A549 (cell line): ENCODE measurements at regions not wholly inside any gene's neighbourhood (a gene's known extent, or its start where the extent isn't known, plus 50 kb on each side); places are given as distances from the start of the nearest gene placed in this dataset.

Experiments
- ATAC-seq, 2 experiments: fragments of 200-7000 bp in 1 of 2; fragments of >200 bp in 1 of 2; cut with Nextera tagmentation in 1 of 2; cut with Tn5 transposase in 1 of 2; 3 replicates each; pipeline versions ENCODE4 v1.8.0 to v1.9.1; 2018 to 2020; ENCODE audit warnings: mild to moderate bottlenecking in 1 of 2, moderate library complexity in 1 of 2
- CTCF ChIA-PET: fragments of 300-600 bp; sonication (Branson Sonifier 250); formaldehyde crosslinking; extraction: SDS; loops from one replicate; lab custom pipeline; 2021; ENCODE audit warnings: antibody characterized with exemption, inconsistent platforms; lab: Yijun Ruan, JAX
- POLR2A ChIA-PET: fragments of 350-600 bp; formaldehyde crosslinking; extraction: SDS; loops from one replicate; lab custom pipeline; 2021; ENCODE audit warnings: antibody characterized with exemption, inconsistent platforms; lab: Yijun Ruan, JAX
- DNase-seq, 2 experiments: peaks; one replicate each; pipeline versions ENCODE4 v3.0.0 to v3.0.0-alpha.2; 2011 to 2016; ENCODE audit warnings: low read depth in 1 of 2, low spot score in 1 of 2
- FAIRE-seq: peaks from 2 replicates; lab custom pipeline; 2011; peaks lifted over from hg19 to GRCh38; lab: Jason Lieb, UNC
- H3K27ac ChIP-seq, 2 experiments: fragments of >200 bp; sonication (Bioruptor Twin); formaldehyde crosslinking; 3 replicates each; pipeline ENCODE4 v1.5.1; 2016 to 2017
- H3K4me1 ChIP-seq: fragments of >200 bp; sonication (Bioruptor Twin); formaldehyde crosslinking; 3 replicates; pipeline ENCODE4 v1.6.1; 2016
- H3K4me2 ChIP-seq: fragments of >200 bp; sonication (Bioruptor Twin); formaldehyde crosslinking; 3 replicates; pipeline ENCODE4 v1.6.1; 2016
- H3K4me3 ChIP-seq: fragments of >200 bp; sonication (Bioruptor Twin); formaldehyde crosslinking; 3 replicates; pipeline ENCODE4 v1.5.1; 2016
- H3K9me3 ChIP-seq: fragments of >200 bp; sonication (Bioruptor Twin); formaldehyde crosslinking; 3 replicates; pipeline ENCODE4 v1.6.1; 2016
- CBX8 ChIP-seq: fragments of 200-600 bp; sonication (generic); IDR thresholded peaks from 2 replicates; pipeline ENCODE4 v1.6.1; 2016
- CEBPB ChIP-seq, 2 experiments: fragments of >200 bp in 1 of 2; sonication (Bioruptor Twin) in 1 of 2; formaldehyde crosslinking in 1 of 2; IDR thresholded peaks; 2 replicates each; pipeline ENCODE4 v1.6.1; 2012 to 2016
- CHD2 ChIP-seq: fragments of 150-350 bp; IDR thresholded peaks from 2 replicates; pipeline ENCODE4 v1.6.1; 2014; ENCODE audit warnings: low read length; ENCODE audit not compliant: partially characterized antibody
- CHD4 ChIP-seq: fragments of 200-600 bp; sonication (generic); IDR thresholded peaks from 2 replicates; pipeline ENCODE4 v1.6.1; 2016; ENCODE audit warnings: antibody characterized with exemption, mild to moderate bottlenecking, borderline replicate concordance
- EHF ChIP-seq: fragments of 250-450 bp; sonication (Bioruptor Pico); IDR thresholded peaks from 2 replicates; pipeline ENCODE4 v1.5.0; 2020; ENCODE audit warnings: mild to moderate bottlenecking
- FOSL2 ChIP-seq, 2 experiments: fragments of 450-650 bp in 1 of 2; fragments of >200 bp in 1 of 2; sonication (Bioruptor Twin) in 1 of 2; formaldehyde crosslinking; IDR thresholded peaks; 2 replicates each; pipeline versions ENCODE4 v1.5.0 to v1.6.1; 2016 to 2020; ENCODE audit warnings: mild to moderate bottlenecking in 1 of 2, moderate library complexity in 1 of 2
- FOXS1 ChIP-seq: fragments of 250-450 bp; sonication (Bioruptor Pico); IDR thresholded peaks from 2 replicates; pipeline ENCODE4 v1.5.0; 2020; ENCODE audit warnings: mild to moderate bottlenecking, moderate library complexity
- HES2 ChIP-seq: fragments of >200 bp; sonication (Bioruptor Twin); formaldehyde crosslinking; IDR thresholded peaks from 2 replicates; pipeline ENCODE4 v1.6.1; 2016
- HOXA7 ChIP-seq: fragments of 250-450 bp; sonication (Bioruptor Pico); IDR thresholded peaks from 2 replicates; pipeline ENCODE4 v1.5.0; 2020; ENCODE audit warnings: mild to moderate bottlenecking, moderate library complexity
- HOXB13 ChIP-seq: fragments of 250-450 bp; sonication (Bioruptor Pico); IDR thresholded peaks from 2 replicates; pipeline ENCODE4 v1.5.0; 2020; ENCODE audit warnings: low read depth, mild to moderate bottlenecking, moderate library complexity
- KDM1A ChIP-seq: fragments of 200-600 bp; sonication (generic); IDR thresholded peaks from 2 replicates; pipeline ENCODE4 v1.6.1; 2016; ENCODE audit warnings: low read depth, mild to moderate bottlenecking
- MAX ChIP-seq: IDR thresholded peaks from 2 replicates; pipeline ENCODE4 v1.6.1; 2012
- MAZ ChIP-seq: fragments of 150-350 bp; IDR thresholded peaks from 2 replicates; pipeline ENCODE4 v1.6.1; 2014; ENCODE audit warnings: antibody characterized with exemption, low read depth, low read length, borderline replicate concordance
- NR3C1 ChIP-seq: fragments of >200 bp; sonication (Bioruptor Twin); formaldehyde crosslinking; IDR thresholded peaks from 3 replicates; pipeline ENCODE4 v1.6.1; 2017
- PBX3 ChIP-seq: IDR thresholded peaks from 2 replicates; pipeline ENCODE4 v1.6.1; 2012
- PHF8 ChIP-seq: fragments of 200-600 bp; sonication (generic); IDR thresholded peaks from 2 replicates; pipeline ENCODE4 v1.6.1; 2016; ENCODE audit warnings: low read depth, mild to moderate bottlenecking, antibody characterized with exemption, moderate library complexity, borderline replicate concordance
- POLR2AphosphoS2 ChIP-seq: conservative IDR thresholded peaks from 2 replicates; pipeline ENCODE4 v1.6.1; 2012; ENCODE audit warnings: low read length, improper control_type of control experiment, inconsistent platforms
- RAD21 ChIP-seq, 2 experiments: fragments of >200 bp in 1 of 2; sonication (Bioruptor Twin) in 1 of 2; formaldehyde crosslinking in 1 of 2; IDR thresholded peaks in 1 of 2; conservative IDR thresholded peaks in 1 of 2; 2 replicates in 1 of 2; 3 replicates in 1 of 2; pipeline ENCODE4 v1.6.1; 2012 to 2018; ENCODE audit warnings: inconsistent platforms in 1 of 2
- RARB ChIP-seq: fragments of 250-450 bp; sonication (Bioruptor Pico); IDR thresholded peaks from 2 replicates; pipeline ENCODE4 v1.8.0; 2021; ENCODE audit warnings: mild to moderate bottlenecking, moderate library complexity
- RCOR1 ChIP-seq: fragments of 150-350 bp; IDR thresholded peaks from 2 replicates; pipeline ENCODE4 v1.6.1; 2014; ENCODE audit warnings: antibody characterized with exemption, low read length, low read depth
- REST ChIP-seq: fragments of 200-600 bp; sonication (generic); IDR thresholded peaks from 2 replicates; pipeline ENCODE4 v1.6.1; 2016; ENCODE audit warnings: antibody characterized with exemption, mild to moderate bottlenecking, moderate library complexity
- RNF2 ChIP-seq: fragments of 200-600 bp; sonication (generic); IDR thresholded peaks from 2 replicates; pipeline ENCODE4 v1.6.1; 2016; ENCODE audit warnings: low read depth, mild to moderate bottlenecking, antibody characterized with exemption, moderate library complexity, borderline replicate concordance
- TP53 ChIP-seq: fragments of 250-450 bp; sonication (Bioruptor Pico); IDR thresholded peaks from 2 replicates; pipeline ENCODE4 v1.5.0; 2021; ENCODE audit warnings: mild to moderate bottlenecking, moderate library complexity
- ZC3H11A ChIP-seq: fragments of 450-650 bp; IDR thresholded peaks from 2 replicates; pipeline ENCODE4 v1.6.1; 2014; ENCODE audit warnings: antibody characterized with exemption, mild to moderate bottlenecking
- ZFP36 ChIP-seq: fragments of 450-650 bp; IDR thresholded peaks from 2 replicates; pipeline ENCODE4 v1.6.1; 2014; ENCODE audit warnings: borderline replicate concordance; ENCODE audit not compliant: partially characterized antibody
- ZNF302 ChIP-seq: fragments of 250-450 bp; sonication (Bioruptor Pico); IDR thresholded peaks from 2 replicates; pipeline ENCODE4 v1.9.0; 2021; ENCODE audit warnings: inconsistent platforms, mild to moderate bottlenecking, moderate library complexity
- ZSCAN20 ChIP-seq: fragments of 250-450 bp; sonication (Bioruptor Pico); IDR thresholded peaks from 2 replicates; pipeline ENCODE4 v1.8.0; 2022; ENCODE audit warnings: mild to moderate bottlenecking, moderate library complexity
- WGBS: methylation state at CpG from one replicate; pipeline ENCODE4 v1.1.6; 2017; ENCODE audit errors: missing lambda C conversion rate; 5-methylcytosine and 5-hydroxymethylcytosine counted together

- 0 out of 3 replicates have a peak, but pooled peaks cover 3% of the 10 kb centered on the region for H3K4me1 ChIP-seq
- H3K4me2 ChIP-seq: no peak overlapping the region
- ChIA-PET CTCF (no interaction called here), POLR2A (no interaction called here)
- 64% methylated on average over 2 of the region's 2 CpGs for WGBS
- no peak for TF ChIP-seq FOXS1 (CRISPR knock-in tag)
- no peak for TF ChIP-seq PHF8
- TF ChIP-seq MAX: no peak
- TF ChIP-seq ZSCAN20 (CRISPR knock-in tag): no peak
- TF ChIP-seq HES2: no peak
- TF ChIP-seq HOXA7 (CRISPR knock-in tag): no peak
- TF ChIP-seq TP53 (CRISPR knock-in tag): no peak
- TF ChIP-seq ZFP36: no peak
- no peak for TF ChIP-seq ZNF302 (CRISPR knock-in tag)
- no peak for TF ChIP-seq CHD4
- no peak for ATAC-seq
- H3K27ac ChIP-seq: no peak overlapping the region
- FAIRE-seq: no peak
- no peak overlapping the region for H3K4me3 ChIP-seq
- H3K9me3 ChIP-seq: peaks cover 16% of the 10 kb centered on the region; the same call in 2 of the 3 replicates
- DNase-seq: no peak
Measured at GRCh38 chr14:28571636-28572035, 195.0 kb upstream of the FOXG1 start.

- no peak overlapping the region for H3K4me2 ChIP-seq
- TF ChIP-seq MAZ (no peak), CHD2 (no peak), ZC3H11A (no peak), HOXB13 (CRISPR knock-in tag) (no peak), KDM1A (no peak), FOXS1 (CRISPR knock-in tag) (no peak), PHF8 (no peak), POLR2AphosphoS2 (no peak), CEBPB (IDR thresholded peaks at IDR 0.05) (no peak), RNF2 (no peak), CHD4 (no peak), EHF (CRISPR knock-in tag) (no peak), FOSL2 (IDR thresholded peaks at IDR 0.05) (no peak), FOSL2 (CRISPR knock-in tag; IDR thresholded peaks at IDR 0.05) (no peak), PBX3 (no peak), HOXA7 (CRISPR knock-in tag) (no peak)
- TF ChIP-seq, all 56 proteins: peak for 0
- no peak overlapping the region for H3K4me3 ChIP-seq
- no peaks in the 10 kb centered on the region for H3K4me1 ChIP-seq
- H3K9me3 ChIP-seq: peaks cover 16% of the 10 kb centered on the region; the same call in 2 of the 3 replicates
- 75% methylated on average over 10 of the region's 10 CpGs for WGBS
- ChIA-PET POLR2A (no interaction called here), CTCF (no interaction called here)
- ATAC-seq: no peak
- H3K27ac ChIP-seq: peak overlapping the region in 1 of 2 experiments; percentile 79; a peak in 3 of 6 replicates
- FAIRE-seq: no peak
- DNase-seq: no peak
Measured at GRCh38 chr14:28576523-28576922, 190.1 kb upstream of the FOXG1 start.

- Histone ChIP-seq H3K4me2 (peak overlapping the region; percentile 60; the same call in 1 of the 3 replicates), H3K4me3 (no peak overlapping the region)
Measured at GRCh38 chr14:28577187-28577586, 189.4 kb upstream of the FOXG1 start.

More at GRCh38 chr14:28577187-28577586, 189.4 kb upstream of the FOXG1 start:
- ATAC-seq (no peak), FAIRE-seq (no peak), DNase-seq (no peak)
- ChIA-PET CTCF (no interaction called here), POLR2A (no interaction called here)
- H3K4me1 ChIP-seq: no peaks in the 10 kb centered on the region
- peak overlapping the region; percentile 35 to 79; a peak in 4 of 6 replicates for H3K27ac ChIP-seq
- TF ChIP-seq RAD21 (conservative IDR thresholded peaks at IDR 0.05 in 1 of 2, IDR thresholded peaks at IDR 0.05 in 1 of 2) (no peak), RARB (no peak), NR3C1 (no peak), MAZ (no peak), RCOR1 (no peak), FOXS1 (CRISPR knock-in tag) (no peak), HES2 (no peak), FOSL2 (IDR thresholded peaks at IDR 0.05) (no peak), FOSL2 (CRISPR knock-in tag; IDR thresholded peaks at IDR 0.05) (no peak), CBX8 (no peak), HOXA7 (CRISPR knock-in tag) (no peak), REST (no peak)
- peaks cover 13% of the 10 kb centered on the region; the same call in 2 of the 3 replicates for H3K9me3 ChIP-seq
- WGBS: 50% methylated on average over 3 of the region's 3 CpGs
